Keratinocyte (primary cell): ENCODE measurements at regions not wholly inside any gene's neighbourhood (a gene's known extent, or its start where the extent isn't known, plus 50 kb on each side); places are given as distances from the start of the nearest gene placed in this dataset.

Source experiments
- DNase-seq: peaks from one replicate; pipeline ENCODE4 v3.0.0-alpha.2; 2011; ENCODE audit warnings: low read depth, missing footprints, low spot score
- FAIRE-seq: peaks from 2 replicates; lab custom pipeline; 2011; peaks lifted over from hg19 to GRCh38; lab: Jason Lieb, UNC
- H2AFZ ChIP-seq: 2 replicates; pipeline ENCODE4 v1.6.0; 2012; ENCODE audit warnings: low read length, control low read depth, inconsistent platforms; ENCODE audit not compliant: control insufficient read depth
- H3K27ac ChIP-seq: 2 replicates; pipeline ENCODE4 v1.5.1; 2011; ENCODE audit warnings: low read length; ENCODE audit not compliant: control insufficient read depth, insufficient read depth
- H3K27me3 ChIP-seq: 3 replicates; pipeline ENCODE4 v1.6.0; 2011; ENCODE audit warnings: low read length; ENCODE audit not compliant: control insufficient read depth, insufficient read depth; ENCODE audit errors: extremely low read depth
- H3K36me3 ChIP-seq, 2 experiments: 2 replicates in 1 of 2; 3 replicates in 1 of 2; pipeline ENCODE4 v1.5.1; 2011; ENCODE audit warnings: low read length in 2 of 2, mild to moderate bottlenecking in 1 of 2; ENCODE audit not compliant: control insufficient read depth in 2 of 2, insufficient read depth in 2 of 2; ENCODE audit errors: extremely low read depth in 1 of 2
- H3K4me1 ChIP-seq: 3 replicates; pipeline ENCODE4 v1.5.1; 2011; ENCODE audit warnings: low read length; ENCODE audit not compliant: control insufficient read depth, insufficient read depth; ENCODE audit errors: extremely low read depth
- H3K4me2 ChIP-seq: 3 replicates; pipeline ENCODE4 v1.6.0; 2011; ENCODE audit warnings: low read depth, low read length; ENCODE audit not compliant: control insufficient read depth, insufficient read depth; ENCODE audit errors: extremely low read depth
- H3K4me3 ChIP-seq, 3 experiments: fragments of 200-600 bp in 1 of 3; sonication (generic) in 1 of 3; 2 replicates in 2 of 3; 3 replicates in 1 of 3; pipeline ENCODE4 v1.5.1; 2011 to 2016; ENCODE audit warnings: low read length in 3 of 3, mild to moderate bottlenecking in 3 of 3, control low read depth in 2 of 3, inconsistent platforms in 1 of 3, low read depth in 1 of 3, mixed read lengths in 1 of 3, mixed run types in 1 of 3, moderate library complexity in 1 of 3; ENCODE audit not compliant: control insufficient read depth in 2 of 3, insufficient read depth in 2 of 3; ENCODE audit errors: extremely low read depth in 1 of 3
- H3K79me2 ChIP-seq: 2 replicates; pipeline ENCODE4 v1.6.0; 2012; ENCODE audit warnings: low read length; ENCODE audit not compliant: control insufficient read depth, insufficient read depth
- H3K9ac ChIP-seq: 3 replicates; pipeline ENCODE4 v1.6.0; 2011; ENCODE audit warnings: low read length; ENCODE audit not compliant: control insufficient read depth, insufficient read depth; ENCODE audit errors: extremely low read depth
- H3K9me1 ChIP-seq: 3 replicates; pipeline ENCODE4 v1.6.0; 2011; ENCODE audit warnings: low read length; ENCODE audit not compliant: control insufficient read depth, insufficient read depth; ENCODE audit errors: extremely low read depth
- H3K9me3 ChIP-seq: 2 replicates; pipeline ENCODE4 v1.5.1; 2012; ENCODE audit warnings: low read depth, low read length; ENCODE audit not compliant: control insufficient read depth
- H4K20me1 ChIP-seq: 3 replicates; pipeline ENCODE4 v1.6.0; 2011; ENCODE audit warnings: low read length; ENCODE audit not compliant: control insufficient read depth, insufficient read depth; ENCODE audit errors: extremely low read depth
- EZH2 ChIP-seq: IDR thresholded peaks from one replicate; pipeline ENCODE4 v1.6.1; 2012; ENCODE audit warnings: inconsistent platforms, mild to moderate bottlenecking, low read length, moderate library complexity
- dilution Hi-C: fragments of 300-500 bp; cut with MboI; formaldehyde crosslinking; loops from one replicate; pipeline ENCODE4 v1.7.0; 2020; ENCODE audit warnings: low sequenced_read_pairs; ENCODE audit not compliant: extremely low pct_ligation_motif_present
- TF ChIP-seq, protein P1 (sequence below), 3 experiments: IDR thresholded peaks in 1 of 3; conservative IDR thresholded peaks in 1 of 3; optimal IDR thresholded peaks in 1 of 3; 2 replicates in 2 of 3; 3 replicates in 1 of 3; pipeline versions ENCODE3 to v1.5.1; 2011; ENCODE audit warnings: low read length in 3 of 3, mild to moderate bottlenecking in 3 of 3, moderate library complexity in 2 of 3, control low read depth in 1 of 3, inconsistent platforms in 1 of 3; ENCODE audit not compliant: insufficient read depth in 2 of 3; ENCODE audit errors: extremely low read depth in 1 of 3

DNA sequence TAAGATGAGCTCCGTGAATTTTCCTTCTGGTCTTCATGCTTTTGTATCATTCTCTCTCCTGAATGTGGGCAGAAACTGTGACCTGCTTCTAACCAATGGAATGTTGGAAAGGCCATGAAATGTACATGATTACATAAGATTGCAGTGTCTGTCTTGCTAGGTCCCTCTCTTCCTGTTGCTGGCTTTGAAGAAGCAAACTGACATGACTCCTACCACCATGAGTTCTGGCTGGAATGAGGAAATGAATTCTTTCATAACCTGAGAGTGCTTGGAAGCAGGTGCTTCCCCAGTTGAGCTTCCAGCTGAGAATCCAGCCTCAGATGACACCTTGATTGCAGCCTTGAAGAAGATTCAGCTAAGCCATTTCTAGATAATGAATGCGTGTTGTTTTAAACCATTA, 275.0 kb upstream of the MIR17HG start:
- H3K9ac ChIP-seq, result no peak overlapping the region
- DNase-seq, result no peak
- dilution Hi-C loops, result no loop called here
- H3K9me3 ChIP-seq, result no peaks in the 10 kb centered on the region
- H3K27me3 ChIP-seq, result no peaks in the 10 kb centered on the region
- H2AFZ ChIP-seq, result no peak overlapping the region
- H3K27ac ChIP-seq, result no peak overlapping the region
- no peaks in the 10 kb centered on the region for H3K79me2 ChIP-seq
- H3K9me1 ChIP-seq, result no peaks in the 10 kb centered on the region
- H3K36me3 ChIP-seq, result no peaks in the 10 kb centered on the region
- FAIRE-seq, result no peak
- H3K4me3 ChIP-seq, result no peak overlapping the region
- H3K4me2 ChIP-seq, result no peak overlapping the region
- TF ChIP-seq EZH2, result no peak
- TF ChIP-seq, protein P1, sequence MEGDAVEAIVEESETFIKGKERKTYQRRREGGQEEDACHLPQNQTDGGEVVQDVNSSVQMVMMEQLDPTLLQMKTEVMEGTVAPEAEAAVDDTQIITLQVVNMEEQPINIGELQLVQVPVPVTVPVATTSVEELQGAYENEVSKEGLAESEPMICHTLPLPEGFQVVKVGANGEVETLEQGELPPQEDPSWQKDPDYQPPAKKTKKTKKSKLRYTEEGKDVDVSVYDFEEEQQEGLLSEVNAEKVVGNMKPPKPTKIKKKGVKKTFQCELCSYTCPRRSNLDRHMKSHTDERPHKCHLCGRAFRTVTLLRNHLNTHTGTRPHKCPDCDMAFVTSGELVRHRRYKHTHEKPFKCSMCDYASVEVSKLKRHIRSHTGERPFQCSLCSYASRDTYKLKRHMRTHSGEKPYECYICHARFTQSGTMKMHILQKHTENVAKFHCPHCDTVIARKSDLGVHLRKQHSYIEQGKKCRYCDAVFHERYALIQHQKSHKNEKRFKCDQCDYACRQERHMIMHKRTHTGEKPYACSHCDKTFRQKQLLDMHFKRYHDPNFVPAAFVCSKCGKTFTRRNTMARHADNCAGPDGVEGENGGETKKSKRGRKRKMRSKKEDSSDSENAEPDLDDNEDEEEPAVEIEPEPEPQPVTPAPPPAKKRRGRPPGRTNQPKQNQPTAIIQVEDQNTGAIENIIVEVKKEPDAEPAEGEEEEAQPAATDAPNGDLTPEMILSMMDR (optimal IDR thresholded peaks at IDR 0.05 in 1 of 3, IDR thresholded peaks at IDR 0.05 in 1 of 3, conservative IDR thresholded peaks at IDR 0.05 in 1 of 3; ENCODE audit: extremely low read depth in 1 of 3, insufficient read depth in 2 of 3, low read length in 3 of 3), result no peak
- no peaks in the 10 kb centered on the region for H4K20me1 ChIP-seq
- H3K4me1 ChIP-seq, result no peaks in the 10 kb centered on the region

DNA sequence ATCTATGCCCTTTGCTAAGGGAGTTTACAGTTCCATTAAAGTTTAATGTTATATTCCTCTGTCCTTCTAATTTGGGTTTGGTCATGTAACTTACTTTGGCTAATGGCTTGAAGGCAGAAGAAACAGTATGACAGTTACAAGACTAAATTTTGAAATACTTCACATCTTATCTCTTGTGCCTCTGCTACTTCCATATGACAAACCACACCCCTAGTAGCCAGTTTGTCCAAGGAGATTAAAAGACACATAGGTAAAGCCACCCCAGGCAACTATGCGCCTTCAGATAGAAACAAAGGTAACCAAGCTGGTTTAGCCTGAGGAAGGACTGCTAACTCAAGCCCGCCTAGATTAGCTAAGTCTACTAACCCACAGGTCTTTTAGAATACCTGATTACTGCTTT, 273.4 kb upstream of the MIR17HG start:
- Histone ChIP-seq H2AFZ (no peak overlapping the region), H3K9me1 (no peaks in the 10 kb centered on the region), H4K20me1 (no peaks in the 10 kb centered on the region), H3K79me2 (no peaks in the 10 kb centered on the region), H3K27ac (no peak overlapping the region), H3K4me1 (no peaks in the 10 kb centered on the region), H3K36me3 (no peaks in the 10 kb centered on the region), H3K4me3 (no peak overlapping the region), H3K4me2 (no peak overlapping the region), H3K9ac (no peak overlapping the region), H3K27me3 (no peaks in the 10 kb centered on the region), H3K9me3 (no peaks in the 10 kb centered on the region)
- dilution Hi-C loops, result no loop called here
- DNase-seq (no peak), FAIRE-seq (no peak)
- TF ChIP-seq, protein P1 (optimal IDR thresholded peaks at IDR 0.05 in 1 of 3, IDR thresholded peaks at IDR 0.05 in 1 of 3, conservative IDR thresholded peaks at IDR 0.05 in 1 of 3; ENCODE audit: extremely low read depth in 1 of 3, insufficient read depth in 2 of 3, low read length in 3 of 3), result no peak
- no peak for TF ChIP-seq EZH2
